Tibial nerve (tissue), 4 donors: ENCODE measurements at regions not wholly inside any gene's neighbourhood (a gene's known extent, or its start where the extent isn't known, plus 50 kb on each side); places are given as distances from the start of the nearest gene placed in this dataset.
"Not testable (repeated sequence)": the region's sequence is repeated elsewhere in the genome, so short reads cannot be mapped to it uniquely, and the experiment has no call there.

Experiments
- DNase-seq, 2 donors: peaks; one replicate each; pipeline ENCODE4 v3.0.0-alpha.2; 2019; ENCODE audit warnings: low spot score in 2 of 2
- H3K27ac ChIP-seq, 4 donors: fragments of 200-600 bp; sonication (generic) in 3 of 4; one replicate each; pipeline ENCODE4 v1.5.1; 2017 to 2019; ENCODE audit warnings: mild to moderate bottlenecking in 1 of 4
- H3K27me3 ChIP-seq, 2 donors: fragments of 200-600 bp; sonication (generic) in 1 of 2; one replicate each; pipeline versions ENCODE4 v1.5.1 to v1.6.0; 2017 to 2019
- H3K36me3 ChIP-seq, 3 donors: fragments of 200-600 bp; sonication (generic); one replicate each; pipeline ENCODE4 v1.5.1; 2018 to 2019
- H3K4me1 ChIP-seq, 4 donors: fragments of 200-600 bp; sonication (generic) in 3 of 4; one replicate each; pipeline ENCODE4 v1.5.1; 2017 to 2019
- H3K4me3 ChIP-seq, 4 donors: fragments of 200-600 bp; sonication (generic) in 3 of 4; one replicate each; pipeline ENCODE4 v1.5.1; 2017 to 2019; ENCODE audit warnings: mild to moderate bottlenecking in 1 of 4, moderate library complexity in 1 of 4
- H3K9me3 ChIP-seq, 4 donors: fragments of 200-600 bp; sonication (generic) in 3 of 4; one replicate each; pipeline ENCODE4 v1.5.1; 2017 to 2019
- EP300 ChIP-seq, 2 donors: sonication (generic); formaldehyde crosslinking; IDR thresholded peaks; one replicate each; pipeline ENCODE4 v1.6.1; 2017; ENCODE audit warnings: antibody characterized with exemption in 2 of 2, mild to moderate bottlenecking in 1 of 2
- POLR2A ChIP-seq, 2 donors: fragments of 450-650 bp; IDR thresholded peaks; one replicate each; pipeline ENCODE4 v1.6.1; 2017; ENCODE audit warnings: antibody characterized with exemption in 2 of 2, mild to moderate bottlenecking in 2 of 2, moderate library complexity in 2 of 2
- WGBS, 2 donors: methylation state at CpG; one replicate each; pipeline ENCODE4 v1.1.5; 2018; 5-methylcytosine and 5-hydroxymethylcytosine counted together
- TF ChIP-seq, protein P1 (sequence below), 5 experiments: fragments of 200-600 bp in 3 of 5; fragments of 450-650 bp in 2 of 5; sonication (generic) in 3 of 5; IDR thresholded peaks; one replicate each; pipeline ENCODE4 v1.5.1; 2016 to 2019; ENCODE audit warnings: antibody characterized with exemption in 5 of 5, mild to moderate bottlenecking in 3 of 5, moderate library complexity in 2 of 5

DNA sequence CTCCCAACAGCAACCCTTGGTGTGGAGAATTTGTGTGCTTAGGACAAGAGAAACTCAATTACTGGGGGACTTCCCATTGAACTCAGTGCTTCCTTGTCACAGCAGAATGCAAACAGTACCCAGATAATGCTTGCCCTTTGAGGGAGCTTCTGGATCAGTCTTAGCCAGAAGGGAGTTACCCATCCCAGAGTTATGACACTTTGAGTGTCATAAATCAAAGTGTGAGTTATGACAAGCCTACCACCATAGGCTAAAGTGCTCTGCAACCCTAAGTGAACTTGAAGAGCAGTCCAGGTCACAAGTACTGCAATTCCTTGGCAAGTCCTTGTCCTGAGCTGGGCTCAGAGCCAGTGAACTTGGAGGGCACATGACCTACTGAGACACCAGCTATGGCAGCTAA lies 1513.9 kb upstream of the PCDH10 start:
- TF ChIP-seq, protein P1, sequence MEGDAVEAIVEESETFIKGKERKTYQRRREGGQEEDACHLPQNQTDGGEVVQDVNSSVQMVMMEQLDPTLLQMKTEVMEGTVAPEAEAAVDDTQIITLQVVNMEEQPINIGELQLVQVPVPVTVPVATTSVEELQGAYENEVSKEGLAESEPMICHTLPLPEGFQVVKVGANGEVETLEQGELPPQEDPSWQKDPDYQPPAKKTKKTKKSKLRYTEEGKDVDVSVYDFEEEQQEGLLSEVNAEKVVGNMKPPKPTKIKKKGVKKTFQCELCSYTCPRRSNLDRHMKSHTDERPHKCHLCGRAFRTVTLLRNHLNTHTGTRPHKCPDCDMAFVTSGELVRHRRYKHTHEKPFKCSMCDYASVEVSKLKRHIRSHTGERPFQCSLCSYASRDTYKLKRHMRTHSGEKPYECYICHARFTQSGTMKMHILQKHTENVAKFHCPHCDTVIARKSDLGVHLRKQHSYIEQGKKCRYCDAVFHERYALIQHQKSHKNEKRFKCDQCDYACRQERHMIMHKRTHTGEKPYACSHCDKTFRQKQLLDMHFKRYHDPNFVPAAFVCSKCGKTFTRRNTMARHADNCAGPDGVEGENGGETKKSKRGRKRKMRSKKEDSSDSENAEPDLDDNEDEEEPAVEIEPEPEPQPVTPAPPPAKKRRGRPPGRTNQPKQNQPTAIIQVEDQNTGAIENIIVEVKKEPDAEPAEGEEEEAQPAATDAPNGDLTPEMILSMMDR (IDR thresholded peaks at IDR 0.05): no peak
- TF ChIP-seq POLR2A (IDR thresholded peaks at IDR 0.05): no peak
- no peak for TF ChIP-seq EP300 (IDR thresholded peaks at IDR 0.05)
- no peaks in the 10 kb centered on the region for H3K27me3 ChIP-seq
- H3K36me3 ChIP-seq: no peaks in the 10 kb centered on the region
- H3K9me3 ChIP-seq: peaks cover 0 to 18% (median 0%) of the 10 kb centered on the region in 4 donors
- H3K4me1 ChIP-seq: no peaks in the 10 kb centered on the region
- no peak overlapping the region for H3K27ac ChIP-seq
- no peak overlapping the region for H3K4me3 ChIP-seq
- DNase-seq: no peak

DNA sequence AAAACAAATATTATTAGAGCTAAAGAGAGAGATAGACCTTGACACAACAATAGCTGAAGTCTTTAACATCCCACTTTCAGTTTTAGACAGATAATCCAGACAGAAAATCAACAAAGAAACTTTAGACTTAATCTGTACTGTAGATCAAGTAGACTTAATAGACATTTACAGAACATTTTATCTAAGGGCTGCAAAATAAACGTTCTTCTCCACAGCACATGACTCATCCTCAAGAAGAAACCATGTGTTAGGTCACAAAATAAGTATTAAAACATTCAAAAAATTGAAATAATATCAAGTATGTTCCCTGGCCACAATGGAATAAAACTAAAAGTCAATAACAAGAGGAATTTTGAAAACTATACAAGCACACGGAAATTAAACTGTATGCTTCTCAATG lies 1510.3 kb upstream of the PCDH10 start:
- no peaks in the 10 kb centered on the region for H3K36me3 ChIP-seq
- WGBS, 2 donors: 75 to 84% methylated on average over 2 of the region's 2 CpGs
- H3K27me3 ChIP-seq: no peaks in the 10 kb centered on the region
- H3K9me3 ChIP-seq: no peaks in the 10 kb centered on the region
- TF ChIP-seq, protein P1 (IDR thresholded peaks at IDR 0.05): no peak
- TF ChIP-seq EP300 (IDR thresholded peaks at IDR 0.05) (no peak), POLR2A (IDR thresholded peaks at IDR 0.05) (no peak)
- H3K4me1 ChIP-seq: no peaks in the 10 kb centered on the region
- no peak for DNase-seq
- H3K4me3 ChIP-seq: no peak overlapping the region
- no peak overlapping the region for H3K27ac ChIP-seq

DNA sequence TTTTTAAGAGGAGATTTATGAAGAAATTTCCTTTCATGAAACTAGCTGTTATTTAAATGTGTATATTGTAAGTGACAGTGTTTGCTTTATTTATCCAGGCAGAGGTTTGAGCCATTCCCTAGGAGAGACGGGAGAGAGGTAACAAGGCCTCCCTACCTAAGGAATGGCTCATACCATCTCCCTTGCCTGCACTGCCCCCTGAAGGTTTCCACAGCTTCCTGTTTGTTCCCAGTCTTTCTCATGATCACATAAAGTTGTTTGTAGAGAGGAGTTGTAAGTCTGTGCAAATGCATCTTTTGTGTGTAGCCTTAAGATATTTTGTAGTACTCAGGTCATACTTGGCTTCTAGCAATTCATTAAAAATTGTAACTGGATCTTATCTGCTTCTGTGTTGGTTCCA lies 1504.5 kb upstream of the PCDH10 start:
- H3K9me3 ChIP-seq: no peaks in the 10 kb centered on the region
- no peak overlapping the region for H3K27ac ChIP-seq
- no peaks in the 10 kb centered on the region for H3K27me3 ChIP-seq
- TF ChIP-seq EP300 (IDR thresholded peaks at IDR 0.05): no peak
- H3K36me3 ChIP-seq: no peaks in the 10 kb centered on the region
- no peak overlapping the region for H3K4me3 ChIP-seq
- no peak for DNase-seq
- no peaks in the 10 kb centered on the region for H3K4me1 ChIP-seq
- WGBS, 2 donors: 32 to 36% methylated on average over 1 of the region's 1 CpG

DNA sequence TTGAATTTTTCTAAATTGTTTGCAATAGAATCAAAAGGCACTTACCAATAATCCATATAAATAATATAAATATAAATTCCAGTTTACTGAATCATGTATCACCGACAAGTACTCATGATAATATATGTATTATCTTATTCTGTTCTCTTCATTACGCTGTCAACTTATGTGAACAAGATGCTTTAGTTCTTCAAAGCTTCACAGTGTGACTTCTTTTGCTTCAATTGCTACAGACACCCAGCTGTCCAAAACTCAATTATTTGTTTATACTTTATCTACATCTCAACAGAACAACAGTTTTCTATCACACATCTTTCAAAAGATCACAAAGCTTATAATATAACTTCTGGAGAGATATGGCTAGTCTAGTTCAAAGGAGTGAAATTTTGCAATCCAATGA lies 1499.9 kb upstream of the PCDH10 start:
- DNase-seq: no peak
- Histone ChIP-seq H3K4me3 (no peak overlapping the region), H3K27me3 (no peaks in the 10 kb centered on the region), H3K36me3 (no peaks in the 10 kb centered on the region), H3K4me1 (no peaks in the 10 kb centered on the region), H3K9me3 (no peaks in the 10 kb centered on the region), H3K27ac (no peak overlapping the region)
- 90 to 97% methylated on average over 2 of the region's 2 CpGs for WGBS, 2 donors
- TF ChIP-seq EP300 (IDR thresholded peaks at IDR 0.05): no peak
- TF ChIP-seq, protein P1 (IDR thresholded peaks at IDR 0.05): no peak
- TF ChIP-seq POLR2A (IDR thresholded peaks at IDR 0.05): no peak

DNA sequence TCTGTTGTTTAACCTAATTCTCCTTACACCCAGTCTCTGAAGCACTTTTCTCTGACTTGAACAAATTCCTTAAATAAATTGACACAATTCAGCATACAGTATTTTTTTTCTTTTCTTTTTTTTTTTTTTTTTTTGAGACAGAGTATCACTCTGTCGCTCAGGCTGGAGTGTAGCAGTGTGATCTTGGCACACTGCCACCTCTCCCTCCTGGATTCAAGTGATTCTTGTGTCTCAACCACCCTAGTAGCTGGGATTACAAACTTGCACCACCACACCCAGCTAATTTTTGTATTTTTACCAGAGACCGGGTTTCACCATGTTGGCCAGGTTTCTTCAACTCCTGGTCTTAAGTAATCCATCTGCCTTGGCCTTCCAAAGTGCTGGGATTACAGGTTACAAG lies 1498.1 kb upstream of the PCDH10 start:
- WGBS, 2 donors: 64 to 69% methylated on average over 2 of the region's 2 CpGs

DNA sequence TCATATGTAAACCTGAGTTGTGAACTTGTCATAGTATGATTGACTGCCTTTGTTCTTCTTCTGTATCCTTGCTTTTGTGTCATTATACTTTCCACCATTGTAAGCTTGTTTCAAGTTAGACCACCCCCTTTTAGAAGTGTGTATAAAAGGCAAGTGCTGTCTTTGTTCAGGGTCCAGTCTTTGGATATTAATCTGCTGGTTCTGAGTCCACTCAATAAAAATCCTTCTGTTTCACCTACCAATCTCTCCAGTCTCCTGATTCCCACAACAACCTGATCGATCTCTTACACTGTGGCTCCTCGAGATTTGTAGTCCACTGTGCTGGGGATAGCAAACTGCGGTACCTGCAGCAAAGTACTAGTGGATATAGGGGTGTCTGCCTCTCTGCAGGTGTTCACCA lies 1465.8 kb upstream of the PCDH10 start:
- H3K36me3 ChIP-seq, H3K27ac ChIP-seq, DNase-seq, H3K4me3 ChIP-seq, H3K27me3 ChIP-seq, H3K4me1 ChIP-seq: not testable (repeated sequence)
- 64 to 91% methylated on average over 3 of the region's 3 CpGs for WGBS, 2 donors
- peaks cover 0 to 29% (median 0%) of the 10 kb centered on the region in 4 donors for H3K9me3 ChIP-seq

More for the DNA sequence above, 1498.1 kb upstream of the PCDH10 start:
- TF ChIP-seq EP300 (IDR thresholded peaks at IDR 0.05) (no peak), POLR2A (IDR thresholded peaks at IDR 0.05) (no peak)
- TF ChIP-seq, protein P1 (IDR thresholded peaks at IDR 0.05): no peak
- H3K36me3 ChIP-seq: no peaks in the 10 kb centered on the region
- no peaks in the 10 kb centered on the region for H3K9me3 ChIP-seq
- no peak for DNase-seq
- H3K27me3 ChIP-seq: no peaks in the 10 kb centered on the region
- H3K4me1 ChIP-seq: no peaks in the 10 kb centered on the region
- no peak overlapping the region for H3K27ac ChIP-seq
- no peak overlapping the region for H3K4me3 ChIP-seq
